Vagina (tissue), 2 donors: ENCODE measurements at regions not wholly inside any gene's neighbourhood (a gene's known extent, or its start where the extent isn't known, plus 50 kb on each side); places are given as distances from the start of the nearest gene placed in this dataset.

Experiments
- DNase-seq, 2 donors: peaks; one replicate each; pipeline ENCODE4 v3.0.0-alpha.2; 2017; ENCODE audit errors: extremely low spot score in 2 of 2
- H3K27ac ChIP-seq: fragments of 200-600 bp; sonication (generic); one replicate; pipeline ENCODE4 v1.5.1; 2019
- H3K27me3 ChIP-seq: fragments of 200-600 bp; sonication (generic); one replicate; pipeline ENCODE4 v1.5.1; 2019
- H3K36me3 ChIP-seq, 2 donors: fragments of 200-600 bp; sonication (generic); one replicate each; pipeline ENCODE4 v1.5.1; 2017 to 2019
- H3K4me1 ChIP-seq: fragments of 200-600 bp; sonication (generic); one replicate; pipeline ENCODE4 v1.5.1; 2019
- H3K4me3 ChIP-seq, 2 donors: fragments of 200-600 bp; sonication (generic); 1 replicate in 1 of 2; 2 replicates in 1 of 2; pipeline ENCODE4 v1.5.1; 2016 to 2019
- H3K9me3 ChIP-seq: fragments of 200-600 bp; sonication (generic); one replicate; pipeline ENCODE4 v1.5.1; 2019
- CTCF ChIP-seq, 3 experiments: fragments of 450-650 bp in 2 of 3; fragments of 200-600 bp in 1 of 3; sonication (generic) in 1 of 3; IDR thresholded peaks; one replicate each; pipeline ENCODE4 v1.5.1; 2017 to 2019; ENCODE audit warnings: antibody characterized with exemption in 3 of 3, mild to moderate bottlenecking in 2 of 3, moderate library complexity in 2 of 3
- POLR2A ChIP-seq, 2 donors: fragments of 450-650 bp; IDR thresholded peaks; one replicate each; pipeline ENCODE4 v1.6.1; 2017; ENCODE audit warnings: antibody characterized with exemption in 2 of 2, mild to moderate bottlenecking in 2 of 2, moderate library complexity in 2 of 2
- POLR2AphosphoS5 ChIP-seq, 2 donors: sonication (generic); formaldehyde crosslinking; IDR thresholded peaks; one replicate each; pipeline ENCODE4 v1.9.0; 2017; ENCODE audit warnings: antibody characterized with exemption in 2 of 2, mild to moderate bottlenecking in 2 of 2, low read depth in 1 of 2; ENCODE audit not compliant: insufficient read depth in 1 of 2
- intact Hi-C: fragments of 100-400 bp; cut with DNase I; formaldehyde crosslinking; loops from one replicate; pipeline ENCODE4 v1.15.1; 2023

- Histone ChIP-seq H3K4me3 (no peak overlapping the region), H3K27me3 (no peaks in the 10 kb centered on the region), H3K4me1 (no peaks in the 10 kb centered on the region), H3K36me3 (no peaks in the 10 kb centered on the region), H3K9me3 (no peaks in the 10 kb centered on the region), H3K27ac (no peak overlapping the region)
- TF ChIP-seq POLR2A (IDR thresholded peaks at IDR 0.05) = no peak
- no peak for TF ChIP-seq POLR2AphosphoS5 (IDR thresholded peaks at IDR 0.05; ENCODE audit: insufficient read depth in 1 of 2, low read depth in 1 of 2)
- no peak for TF ChIP-seq CTCF (IDR thresholded peaks at IDR 0.05)
- no peak for DNase-seq
- intact Hi-C loops = no loop called here
These were observed 1352.0 kb upstream of the NUDT12 start for GRCh38 chr5:104914536-104915070.

- no peak overlapping the region for H3K27ac ChIP-seq
- no peaks in the 10 kb centered on the region for H3K36me3 ChIP-seq
- no peaks in the 10 kb centered on the region for H3K9me3 ChIP-seq
- no peaks in the 10 kb centered on the region for H3K27me3 ChIP-seq
- no peak overlapping the region for H3K4me3 ChIP-seq
- TF ChIP-seq POLR2AphosphoS5 (IDR thresholded peaks at IDR 0.05; ENCODE audit: insufficient read depth in 1 of 2, low read depth in 1 of 2) = no peak
- no peak for TF ChIP-seq POLR2A (IDR thresholded peaks at IDR 0.05)
- TF ChIP-seq CTCF (IDR thresholded peaks at IDR 0.05) = no peak
- H3K4me1 ChIP-seq = no peaks in the 10 kb centered on the region
- intact Hi-C loops = no loop called here
- DNase-seq = no peak
These were observed 1351.3 kb upstream of the NUDT12 start for GRCh38 chr5:104913841-104914281.

GRCh38 chr5:104909803-104910202 lies 1347.2 kb upstream of the NUDT12 start:
- no peak for TF ChIP-seq CTCF (IDR thresholded peaks at IDR 0.05)
- TF ChIP-seq POLR2A (IDR thresholded peaks at IDR 0.05) = no peak
- no peak for TF ChIP-seq POLR2AphosphoS5 (IDR thresholded peaks at IDR 0.05; ENCODE audit: insufficient read depth in 1 of 2, low read depth in 1 of 2)
- intact Hi-C loops = no loop called here
- DNase-seq = no peak

GRCh38 chr5:104904561-104904960 lies 1342.0 kb upstream of the NUDT12 start:
- TF ChIP-seq POLR2AphosphoS5 (IDR thresholded peaks at IDR 0.05; ENCODE audit: insufficient read depth in 1 of 2, low read depth in 1 of 2) (no peak), CTCF (IDR thresholded peaks at IDR 0.05) (no peak), POLR2A (IDR thresholded peaks at IDR 0.05) (no peak)
- H3K27me3 ChIP-seq = no peaks in the 10 kb centered on the region
- DNase-seq = no peak
- H3K36me3 ChIP-seq = no peaks in the 10 kb centered on the region
- no peaks in the 10 kb centered on the region for H3K4me1 ChIP-seq
- no peak overlapping the region for H3K4me3 ChIP-seq
- intact Hi-C loops = no loop called here
- no peak overlapping the region for H3K27ac ChIP-seq
- H3K9me3 ChIP-seq = no peaks in the 10 kb centered on the region

More at GRCh38 chr5:104909803-104910202, 1347.2 kb upstream of the NUDT12 start:
- Histone ChIP-seq H3K4me1 (no peaks in the 10 kb centered on the region), H3K36me3 (no peaks in the 10 kb centered on the region), H3K9me3 (no peaks in the 10 kb centered on the region), H3K4me3 (no peak overlapping the region), H3K27ac (no peak overlapping the region), H3K27me3 (no peaks in the 10 kb centered on the region)

- no peaks in the 10 kb centered on the region for H3K27me3 ChIP-seq
- no peak overlapping the region for H3K27ac ChIP-seq
- H3K36me3 ChIP-seq = no peaks in the 10 kb centered on the region
- no peaks in the 10 kb centered on the region for H3K4me1 ChIP-seq
- DNase-seq = no peak
- TF ChIP-seq CTCF (IDR thresholded peaks at IDR 0.05) = no peak
- no peak for TF ChIP-seq POLR2A (IDR thresholded peaks at IDR 0.05)
- no peak for TF ChIP-seq POLR2AphosphoS5 (IDR thresholded peaks at IDR 0.05; ENCODE audit: insufficient read depth in 1 of 2, low read depth in 1 of 2)
- no peak overlapping the region for H3K4me3 ChIP-seq
- intact Hi-C loops = no loop called here
- H3K9me3 ChIP-seq = no peaks in the 10 kb centered on the region
These were observed 1341.4 kb upstream of the NUDT12 start for GRCh38 chr5:104903941-104904340.
